HG03521 (cell line): ENCODE measurements at regions not wholly inside any gene's neighbourhood (a gene's known extent, or its start where the extent isn't known, plus 50 kb on each side); places are given as distances from the start of the nearest gene placed in this dataset.
"Not testable (repeated sequence)": the region's sequence is repeated elsewhere in the genome, so short reads cannot be mapped to it uniquely, and the experiment has no call there.

Experiments
- ATAC-seq: cut with Tn5 transposase; IDR thresholded peaks from one replicate; pipeline ENCODE4 v1.9.1; 2021; ENCODE audit warnings: mild to moderate bottlenecking, moderate library complexity; ENCODE audit not compliant: unreplicated experiment

- no peak for ATAC-seq
Observed at GRCh38 chr16:5166486-5166885, 68.9 kb upstream of the EEF2KMT start.

- not testable (repeated sequence) for ATAC-seq
Observed at GRCh38 chr16:5165429-5165828, 67.8 kb upstream of the EEF2KMT start.

DNA sequence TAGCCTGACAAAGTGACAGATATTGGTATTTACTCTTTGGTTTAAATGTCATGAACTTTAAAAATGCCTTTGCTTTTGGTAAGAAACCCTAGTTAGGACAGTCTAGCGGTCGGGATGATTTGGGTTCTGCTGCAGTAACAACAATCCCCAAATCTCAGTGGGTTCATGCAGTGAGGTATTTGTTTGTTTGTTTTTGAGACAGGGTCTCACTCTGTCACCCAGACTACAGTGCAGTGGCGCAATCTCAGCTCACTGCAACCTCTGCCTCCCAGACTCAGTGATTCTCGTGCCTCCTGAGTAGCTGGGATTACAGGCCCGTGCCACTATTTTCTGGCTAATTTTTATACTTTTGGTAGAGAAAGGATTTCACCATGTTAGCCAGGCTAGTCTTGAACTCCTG lies 65.2 kb upstream of the EEF2KMT start:
- not testable (repeated sequence) for ATAC-seq

- not testable (repeated sequence) for ATAC-seq
Observed at GRCh38 chr16:5161888-5162287, 64.3 kb upstream of the EEF2KMT start.

DNA sequence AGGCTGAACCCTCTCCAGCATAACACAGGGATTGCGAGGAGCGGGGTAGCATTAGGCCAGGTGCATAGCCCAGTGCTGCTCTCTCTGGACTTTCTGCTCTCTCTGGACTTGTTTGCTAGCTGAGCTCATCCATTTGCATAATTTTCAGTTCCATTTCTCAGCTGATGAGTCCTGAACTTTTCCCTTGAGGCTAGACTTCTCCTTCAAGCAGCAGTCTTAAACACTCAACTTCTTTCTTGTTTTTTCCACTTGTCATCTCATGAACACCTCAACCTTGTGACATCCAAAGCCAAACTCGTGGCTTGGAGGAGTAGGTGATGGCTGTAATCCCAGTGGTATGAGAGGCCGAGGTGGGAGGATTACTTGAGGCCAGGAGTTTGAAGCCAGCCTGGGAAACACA lies 62.4 kb upstream of the EEF2KMT start:
- not testable (repeated sequence) for ATAC-seq

- ATAC-seq, result not testable (repeated sequence)
Observed at GRCh38 chr16:5159537-5159936, 61.9 kb upstream of the EEF2KMT start.

GRCh38 chr16:5158494-5158893 lies 60.9 kb upstream of the EEF2KMT start:
- ATAC-seq, result no peak

GRCh38 chr16:5156486-5156885 lies 58.9 kb upstream of the EEF2KMT start:
- not testable (repeated sequence) for ATAC-seq

DNA sequence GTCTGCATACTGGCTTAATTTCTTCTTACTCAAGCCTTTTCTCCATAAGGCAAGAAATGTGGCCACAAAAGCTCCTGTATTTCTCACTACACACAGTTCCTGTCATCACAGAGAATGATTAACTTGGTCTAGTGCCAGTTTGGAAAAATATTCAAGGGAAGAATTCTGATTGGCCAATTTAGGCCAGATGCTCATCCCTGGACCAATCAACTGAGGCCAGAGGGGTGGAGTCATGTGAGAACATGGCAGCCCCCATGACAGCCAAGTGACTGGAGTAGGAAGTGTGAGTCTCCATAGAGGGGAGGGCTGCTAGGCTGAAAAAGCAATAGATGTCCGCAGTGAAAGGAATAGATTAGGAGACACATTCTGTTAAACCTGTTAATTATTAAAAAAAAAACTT lies 56.4 kb upstream of the EEF2KMT start:
- ATAC-seq, result not testable (repeated sequence)

GRCh38 chr16:5151409-5151808 lies 53.8 kb upstream of the EEF2KMT start:
- not testable (repeated sequence) for ATAC-seq
